NCI-H345 treated with DMSO at 0.1 percent for 48 hours (cell line): ENCODE measurements at regions not wholly inside any gene's neighbourhood (a gene's known extent, or its start where the extent isn't known, plus 50 kb on each side); places are given as distances from the start of the nearest gene placed in this dataset.
"Not testable (repeated sequence)": the region's sequence is repeated elsewhere in the genome, so short reads cannot be mapped to it uniquely, and the experiment has no call there.

ENCODE experiments used
- DNase-seq: peaks from one replicate; lab custom pipeline; 2025; ENCODE audit not compliant: unreplicated experiment; lab: John Stamatoyannopoulos, UW

- no peak for DNase-seq
Observed at GRCh38 chr5:109580225-109580624, 109.5 kb upstream of the MAN2A1 start.

DNA sequence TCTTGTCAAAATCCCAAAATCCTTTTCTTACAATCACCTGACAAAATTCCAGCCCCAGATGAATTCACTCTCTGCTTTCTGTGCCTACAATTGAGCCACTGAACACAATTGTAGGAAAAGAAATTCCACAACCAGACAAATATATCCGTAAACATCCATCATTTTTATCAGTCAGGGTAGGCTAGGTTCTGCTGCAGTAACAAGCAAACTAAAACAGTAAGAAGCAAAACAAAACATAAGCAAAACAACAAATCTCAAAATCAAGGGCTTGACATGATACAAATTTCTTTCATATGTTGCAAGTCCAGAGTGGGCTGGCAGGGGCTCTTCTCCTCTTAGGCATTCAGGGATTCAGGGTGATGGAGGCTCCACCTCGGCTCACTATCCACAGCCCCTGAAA lies 114.2 kb upstream of the MAN2A1 start:
- DNase-seq, result no peak

- DNase-seq, result no peak
Observed at GRCh38 chr5:109574985-109575384, 114.7 kb upstream of the MAN2A1 start.

- DNase-seq, result no peak
Observed at GRCh38 chr5:109573766-109574165, 116.0 kb upstream of the MAN2A1 start.

GRCh38 chr5:109573256-109573655 lies 116.5 kb upstream of the MAN2A1 start:
- no peak for DNase-seq

DNA sequence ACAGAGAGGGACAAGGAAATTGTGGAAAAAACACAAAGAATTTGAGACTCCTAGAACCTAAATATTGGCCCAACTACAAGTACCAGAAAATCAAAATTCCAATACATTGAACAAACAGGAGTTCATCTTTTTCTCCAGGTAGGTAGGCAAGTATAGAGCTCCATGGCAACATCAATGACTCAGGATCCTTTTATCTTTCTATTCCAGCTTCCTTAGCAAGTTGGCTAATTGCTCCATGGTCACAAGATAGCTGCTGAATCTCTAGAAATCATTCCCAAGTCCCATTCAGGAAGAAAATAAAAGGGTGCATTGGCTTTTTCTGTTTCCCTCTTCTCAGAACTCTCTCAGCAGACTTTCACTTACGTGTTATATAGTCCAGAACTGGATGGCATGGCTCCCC lies 117.9 kb upstream of the MAN2A1 start:
- DNase-seq, result no peak

GRCh38 chr5:109570362-109570874 lies 119.3 kb upstream of the MAN2A1 start:
- no peak for DNase-seq

- DNase-seq, result no peak
Observed at GRCh38 chr5:109567374-109568044, 122.2 kb upstream of the MAN2A1 start.

DNA sequence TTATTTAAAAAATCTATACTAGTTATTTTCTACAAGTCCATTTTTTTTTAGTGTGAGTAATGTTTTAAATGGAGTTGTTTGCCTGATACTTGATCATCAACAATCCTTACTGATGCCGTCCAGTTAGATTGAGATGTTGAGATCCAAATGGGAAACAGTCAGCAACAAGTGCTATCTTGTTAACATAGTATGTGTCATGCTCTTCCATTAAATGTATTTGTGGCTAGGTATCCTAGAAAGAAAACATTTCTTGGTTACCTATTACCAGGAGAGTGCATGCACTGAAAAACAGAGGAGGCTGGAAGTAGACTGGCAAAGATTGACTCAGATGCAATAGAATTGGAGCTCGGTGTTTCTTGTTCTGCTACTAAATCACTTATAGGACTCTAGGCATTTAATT lies 123.4 kb upstream of the MAN2A1 start:
- DNase-seq, result no peak

- no peak for DNase-seq
Observed at GRCh38 chr5:109563739-109564138, 126.0 kb upstream of the MAN2A1 start.

- no peak for DNase-seq
Observed at GRCh38 chr5:109563189-109563588, 126.5 kb upstream of the MAN2A1 start.

DNA sequence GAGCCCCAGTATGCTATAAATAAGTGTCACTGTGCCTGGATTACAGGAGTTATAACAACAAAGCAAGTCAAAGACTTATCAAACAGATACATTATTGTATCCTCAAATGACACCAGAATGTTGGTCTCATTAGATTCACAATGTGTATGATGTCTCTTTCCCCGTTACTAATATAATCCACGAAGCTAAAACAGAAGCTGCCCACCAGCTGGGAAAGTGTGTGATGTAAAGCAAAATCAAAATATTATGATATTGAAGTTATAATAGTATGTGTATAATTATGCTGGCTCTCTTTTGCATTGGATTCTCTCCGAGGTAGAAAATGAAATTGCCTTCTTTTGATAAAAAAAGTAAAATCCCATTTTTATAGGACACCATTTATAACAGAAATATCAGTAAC lies 127.3 kb upstream of the MAN2A1 start:
- no peak for DNase-seq

DNA sequence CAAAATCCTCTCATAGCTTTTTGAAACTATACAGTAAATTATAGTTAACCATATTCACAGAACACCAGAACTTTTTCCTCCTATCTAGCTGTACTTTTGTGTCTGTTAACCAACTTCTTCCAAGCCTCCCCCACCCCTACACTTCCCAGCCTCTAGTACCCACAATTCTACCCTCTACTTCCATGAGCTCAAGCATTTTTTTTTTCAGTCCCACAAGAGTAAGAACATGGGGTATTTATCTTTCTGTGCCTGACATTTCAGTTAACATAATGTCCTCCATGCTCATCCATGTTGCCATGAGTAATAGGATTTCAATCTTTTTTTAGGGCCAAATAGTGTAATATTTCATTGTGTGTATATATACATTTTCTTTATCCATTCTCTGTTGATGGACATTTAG lies 128.3 kb upstream of the MAN2A1 start:
- no peak for DNase-seq

DNA sequence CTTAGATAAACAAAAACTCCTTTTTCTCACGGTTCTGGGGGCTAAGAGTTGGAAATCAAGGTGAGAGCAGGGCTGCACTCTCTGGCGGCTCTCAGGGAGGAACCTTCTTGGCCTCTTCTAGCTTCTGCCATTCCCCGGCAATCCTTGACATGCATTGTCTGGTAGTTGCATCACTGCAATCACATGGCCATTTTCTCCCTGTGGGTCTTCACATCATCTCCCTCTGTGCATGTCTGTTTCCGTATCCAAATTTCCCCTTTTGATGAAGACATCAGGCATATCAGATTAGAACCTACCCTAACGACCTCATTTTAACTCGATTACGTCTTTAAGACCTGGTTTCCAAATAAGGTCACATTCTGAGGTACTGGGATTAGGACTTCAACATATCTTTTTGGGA lies 129.2 kb upstream of the MAN2A1 start:
- no peak for DNase-seq

DNA sequence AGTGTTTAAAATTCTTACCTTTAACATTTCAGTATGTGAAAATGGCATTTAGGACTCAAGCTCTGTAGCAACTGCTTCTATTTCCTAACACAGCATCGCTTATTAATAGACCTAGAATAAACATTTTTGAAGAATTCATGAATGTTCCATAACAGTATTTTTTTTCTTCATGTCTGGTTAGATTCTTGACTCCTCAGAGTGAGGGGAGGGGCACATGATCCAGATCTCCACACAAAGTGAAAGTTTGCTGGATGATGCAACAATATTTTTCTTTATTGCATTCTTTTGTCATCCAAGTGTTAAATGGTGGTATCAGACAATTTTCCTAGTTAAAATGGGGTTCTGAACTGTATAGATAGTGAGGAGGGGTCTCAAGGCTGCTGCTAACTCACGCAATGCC lies 130.8 kb upstream of the MAN2A1 start:
- no peak for DNase-seq

DNA sequence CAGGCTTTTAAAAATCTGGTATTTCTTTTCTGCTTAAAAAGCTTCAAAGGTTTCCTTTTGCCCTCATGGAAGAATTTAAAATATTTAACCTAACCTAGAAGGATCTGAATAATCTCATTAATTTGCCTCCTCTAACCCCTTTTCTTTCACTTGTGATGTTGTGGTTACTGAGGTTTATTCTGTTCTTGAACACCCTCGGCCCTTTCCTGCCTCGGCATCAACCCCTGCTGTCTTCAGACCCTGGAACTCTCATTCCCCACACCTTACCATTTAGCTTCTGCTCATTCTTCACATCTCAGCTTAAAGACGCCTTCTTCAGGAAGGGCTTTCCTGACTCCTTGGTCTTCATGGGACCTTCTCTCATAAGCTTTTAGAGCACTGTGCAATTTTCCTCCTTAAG lies 131.4 kb upstream of the MAN2A1 start:
- DNase-seq, result no peak

GRCh38 chr5:109553846-109554245 lies 135.9 kb upstream of the MAN2A1 start:
- DNase-seq, result no peak

DNA sequence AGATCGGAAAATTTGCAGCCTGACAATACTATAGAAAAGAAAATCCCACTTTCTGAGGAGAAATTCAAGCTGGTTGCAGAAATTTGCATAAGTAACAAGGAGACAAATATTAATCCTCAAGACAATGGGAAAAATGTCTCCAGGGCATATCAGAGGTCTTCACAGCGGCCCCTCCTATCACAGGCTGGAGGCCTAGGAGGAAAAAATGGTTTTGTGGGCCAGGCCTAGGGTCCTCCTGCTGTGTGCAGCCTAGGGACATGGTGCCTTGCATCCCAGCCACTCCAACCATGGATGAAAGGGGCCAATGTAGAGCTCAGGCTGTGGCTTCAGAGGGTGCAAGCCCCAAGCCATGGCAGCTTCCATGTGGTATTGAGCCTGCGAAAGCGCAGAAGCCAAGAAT lies 138.5 kb upstream of the MAN2A1 start:
- not testable (repeated sequence) for DNase-seq

DNA sequence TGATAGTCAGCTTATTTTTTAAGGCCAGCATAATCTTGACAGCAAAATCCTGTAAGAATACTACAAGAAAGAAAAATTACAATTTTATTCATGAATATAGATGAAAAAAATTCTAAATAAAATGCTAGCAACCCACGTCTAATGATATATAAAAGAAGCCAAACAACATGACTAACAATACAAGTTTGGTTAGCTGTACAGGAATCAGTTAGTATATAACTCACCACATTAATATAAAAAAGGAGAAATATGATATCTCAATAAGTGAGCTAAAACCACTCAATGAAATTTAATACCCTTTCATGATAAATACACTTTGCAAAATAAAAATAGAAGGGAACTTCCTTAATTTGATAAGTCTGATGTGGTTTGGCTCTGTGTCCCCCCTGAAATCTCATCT lies 139.7 kb upstream of the MAN2A1 start:
- DNase-seq, result no peak

DNA sequence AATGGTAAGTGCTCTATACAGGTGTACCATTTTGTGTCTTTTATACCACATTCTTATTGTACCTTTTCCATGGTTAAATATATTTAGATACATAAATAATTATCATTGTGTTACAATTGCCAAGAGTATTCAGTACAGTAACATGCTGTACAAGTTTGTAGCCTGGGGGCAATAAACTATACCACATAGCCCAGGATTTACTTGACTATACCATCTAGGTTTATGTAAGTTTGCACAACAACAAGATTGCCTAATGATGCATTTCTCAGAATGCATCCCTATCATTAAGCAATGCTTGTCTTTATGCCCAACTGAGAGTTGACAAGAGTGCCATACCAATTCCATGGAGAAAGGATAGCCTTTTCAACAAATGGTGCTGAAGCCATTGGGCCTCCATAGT lies 136.7 kb upstream of the PJA2 start:
- no peak for DNase-seq

GRCh38 chr5:109544873-109545272 lies 135.1 kb upstream of the PJA2 start:
- DNase-seq, result not testable (repeated sequence)

GRCh38 chr5:109538692-109539091 lies 128.9 kb upstream of the PJA2 start:
- DNase-seq, result not testable (repeated sequence)

DNA sequence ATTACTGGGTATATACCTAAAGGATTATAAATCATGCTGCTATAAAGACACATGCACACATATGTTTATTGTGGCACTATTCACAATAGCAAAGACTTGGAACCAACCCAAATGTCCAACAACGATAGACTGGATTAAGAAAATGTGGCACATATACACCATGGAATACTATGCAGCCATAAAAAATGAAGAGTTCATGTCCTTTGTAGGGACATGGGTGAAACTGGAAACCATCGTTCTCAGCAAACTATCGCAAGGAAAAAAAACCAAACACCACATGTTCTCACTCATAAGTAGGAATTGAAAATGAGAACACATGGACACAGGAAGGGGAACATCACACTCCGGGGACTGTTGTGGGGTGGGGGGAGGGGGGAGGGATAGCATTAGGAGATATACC lies 125.3 kb upstream of the PJA2 start:
- not testable (repeated sequence) for DNase-seq
